SK-N-SH (cell line): ENCODE measurements at regions not wholly inside any gene's neighbourhood (a gene's known extent, or its start where the extent isn't known, plus 50 kb on each side); places are given as distances from the start of the nearest gene placed in this dataset.

Source experiments
- CTCF ChIA-PET: fragments of 300-600, 350-600 bp; formaldehyde crosslinking; extraction: SDS; loops from one replicate; lab custom pipeline; 2021; lab: Yijun Ruan, JAX
- POLR2A ChIA-PET: fragments of 350-600 bp; sonication (Branson Sonifier 250); formaldehyde crosslinking; extraction: SDS; loops from one replicate; lab custom pipeline; 2020; ENCODE audit warnings: antibody characterized with exemption, inconsistent platforms; lab: Yijun Ruan, JAX
- DNase-seq: peaks from one replicate; pipeline ENCODE4 v3.0.0; 2012
- H2AFZ ChIP-seq: fragments of 200-600 bp; sonication (generic); 2 replicates; pipeline ENCODE4 v1.8.1; 2016; ENCODE audit warnings: antibody characterized with exemption, mild to moderate bottlenecking, low read depth
- H3F3A ChIP-seq: fragments of 200-600 bp; sonication (generic); replicated peaks from 2 replicates; pipeline ENCODE3; 2016; ENCODE audit warnings: antibody characterized with exemption, mild to moderate bottlenecking; ENCODE audit not compliant: insufficient read depth
- H3K27ac ChIP-seq, 2 experiments: fragments of 200-500 bp in 1 of 2; fragments of 200-600 bp in 1 of 2; sonication (Bioruptor generic) in 1 of 2; sonication (generic), shearing (Covaris generic) in 1 of 2; 2 replicates each; pipeline versions ENCODE4 v1.5.1 to v1.6.1; 2014 to 2016; ENCODE audit warnings: low read depth in 2 of 2, inconsistent platforms in 1 of 2, low read length in 1 of 2, mild to moderate bottlenecking in 1 of 2, mixed read lengths in 1 of 2
- H3K27me3 ChIP-seq: fragments of 200-600 bp; sonication (generic), shearing (Covaris generic); 2 replicates; pipeline ENCODE4 v1.6.1; 2016; ENCODE audit warnings: mixed run types; ENCODE audit not compliant: insufficient read depth
- H3K36me3 ChIP-seq, 2 experiments: fragments of 200-500 bp in 1 of 2; fragments of 200-600 bp in 1 of 2; sonication (Bioruptor generic) in 1 of 2; sonication (generic) in 1 of 2; replicated peaks in 1 of 2; 2 replicates each; pipeline versions ENCODE3 to v1.5.1; 2014 to 2016; ENCODE audit warnings: low read length in 1 of 2, mild to moderate bottlenecking in 1 of 2; ENCODE audit not compliant: insufficient read depth in 2 of 2, control insufficient read depth in 1 of 2
- H3K4me1 ChIP-seq, 2 experiments: fragments of 200-500 bp in 1 of 2; fragments of 200-600 bp in 1 of 2; sonication (Bioruptor generic) in 1 of 2; sonication (generic), shearing (Covaris generic) in 1 of 2; 2 replicates each; pipeline versions ENCODE4 v1.5.1 to v1.6.1; 2014 to 2016; ENCODE audit warnings: low read depth in 1 of 2, low read length in 1 of 2, mixed run types in 1 of 2; ENCODE audit not compliant: insufficient read depth in 2 of 2, control insufficient read depth in 1 of 2
- H3K4me2 ChIP-seq: fragments of 200-600 bp; sonication (generic), shearing (Covaris generic); 2 replicates; pipeline ENCODE4 v1.6.1; 2017; ENCODE audit warnings: mixed run types
- H3K4me3 ChIP-seq, 2 experiments: fragments of 200-500 bp in 1 of 2; fragments of 200-600 bp in 1 of 2; sonication (Bioruptor generic) in 1 of 2; sonication (generic), shearing (Covaris generic) in 1 of 2; 2 replicates each; pipeline versions ENCODE4 v1.5.1 to v1.8.1; 2014 to 2016; ENCODE audit warnings: low read depth in 2 of 2, inconsistent platforms in 1 of 2, low read length in 1 of 2, mild to moderate bottlenecking in 1 of 2, mixed read lengths in 1 of 2, moderate library complexity in 1 of 2
- H3K79me2 ChIP-seq: fragments of 200-600 bp; sonication (generic); 2 replicates; pipeline ENCODE4 v1.8.1; 2017; ENCODE audit warnings: mild to moderate bottlenecking; ENCODE audit not compliant: insufficient read depth
- H3K9ac ChIP-seq: fragments of 200-600 bp; sonication (generic); 2 replicates; pipeline ENCODE4 v1.6.1; 2017; ENCODE audit warnings: mixed run types
- H3K9me2 ChIP-seq: fragments of 200-600 bp; sonication (generic); 2 replicates; pipeline ENCODE4 v1.6.1; 2017; ENCODE audit warnings: mixed run types
- H3K9me3 ChIP-seq: fragments of 200-600 bp; sonication (generic); 2 replicates; pipeline ENCODE4 v1.6.1; 2017; ENCODE audit warnings: mixed run types, mild to moderate bottlenecking, moderate library complexity
- H4K20me1 ChIP-seq: fragments of 200-600 bp; sonication (generic); 2 replicates; pipeline ENCODE4 v1.6.1; 2017; ENCODE audit warnings: mild to moderate bottlenecking, mixed run types; ENCODE audit not compliant: insufficient read depth
- CHD2 ChIP-seq: fragments of 150-350 bp; IDR thresholded peaks from 2 replicates; pipeline ENCODE4 v1.6.1; 2018; ENCODE audit warnings: low read length; ENCODE audit not compliant: partially characterized antibody
- EZH2phosphoT487 ChIP-seq: fragments of 200-600 bp; sonication (generic); IDR thresholded peaks from 2 replicates; pipeline ENCODE4 v1.6.1; 2017; ENCODE audit warnings: low read depth, mixed run types, mild to moderate bottlenecking, antibody characterized with exemption, moderate library complexity, borderline replicate concordance
- IRF3 ChIP-seq: fragments of 150-350 bp; IDR thresholded peaks from 2 replicates; pipeline ENCODE4 v1.6.1; 2016; ENCODE audit warnings: mild to moderate bottlenecking, low read depth, low read length
- JUND ChIP-seq: IDR thresholded peaks from 2 replicates; pipeline ENCODE4 v1.4.0; 2012
- MXI1 ChIP-seq: IDR thresholded peaks from 2 replicates; pipeline ENCODE4 v1.6.1; 2012; ENCODE audit warnings: mild to moderate bottlenecking, low read depth, low read length, improper control_type of control experiment
- POLR2AphosphoS5 ChIP-seq: IDR thresholded peaks from 2 replicates; pipeline ENCODE4 v1.6.1; 2012; ENCODE audit warnings: low read depth, low read length
- RAD21 ChIP-seq: IDR thresholded peaks from 2 replicates; pipeline ENCODE4 v1.6.1; 2012; ENCODE audit warnings: mild to moderate bottlenecking, low read length
- RCOR1 ChIP-seq: fragments of 150-350 bp; IDR thresholded peaks from 2 replicates; pipeline ENCODE4 v1.6.1; 2017; ENCODE audit warnings: antibody characterized with exemption, low read length
- SMC3 ChIP-seq: IDR thresholded peaks from 2 replicates; pipeline ENCODE4 v1.6.1; 2012; ENCODE audit warnings: low read depth, low read length, improper control_type of control experiment
- TCF12 ChIP-seq: IDR thresholded peaks from 2 replicates; pipeline ENCODE4 v1.4.0; 2012
- TEAD4 ChIP-seq: IDR thresholded peaks from 2 replicates; pipeline ENCODE4 v1.4.0; 2012; ENCODE audit warnings: mild to moderate bottlenecking, borderline replicate concordance; ENCODE audit not compliant: insufficient read depth
- USF2 ChIP-seq: fragments of 150-350 bp; IDR thresholded peaks from 2 replicates; pipeline ENCODE4 v1.6.1; 2017; ENCODE audit warnings: antibody characterized with exemption, low read length, low read depth, borderline replicate concordance
- WGBS: methylation state at CpG from one replicate; pipeline ENCODE4 v1.1.6; 2017; ENCODE audit warnings: low lambda C conversion rate; 5-methylcytosine and 5-hydroxymethylcytosine counted together

GRCh38 chr6:139486476-139486799, 112.0 kb upstream of the CITED2 start:
- no peak for TF ChIP-seq IRF3
- H3K4me1 ChIP-seq, result no peaks in the 10 kb centered on the region
- CTCF ChIA-PET, result interaction anchor here (1.3 kb wide), 1 partner anchor 12 kb away, joined by 3 read pairs; no protein-coding TSS in a partner anchor
- no peak overlapping the region for H3K9ac ChIP-seq
- no peak overlapping the region for H3K27ac ChIP-seq
- no peaks in the 10 kb centered on the region for H3K36me3 ChIP-seq
- no peaks in the 10 kb centered on the region for H3K9me3 ChIP-seq
- no peaks in the 10 kb centered on the region for H3K27me3 ChIP-seq
- POLR2A ChIA-PET, result no interaction called here
- H3K4me2 ChIP-seq, result no peak overlapping the region
- no peaks in the 10 kb centered on the region for H4K20me1 ChIP-seq
- no peak overlapping the region for H2AFZ ChIP-seq
- no peaks in the 10 kb centered on the region for H3K79me2 ChIP-seq
- H3K9me2 ChIP-seq, result no peaks in the 10 kb centered on the region
- H3F3A ChIP-seq, result no peaks in the 10 kb centered on the region
- no peak for DNase-seq
- H3K4me3 ChIP-seq, result no peak overlapping the region

GRCh38 chr6:139485742-139486475, 111.5 kb upstream of the CITED2 start:
- no peaks in the 10 kb centered on the region for H3K36me3 ChIP-seq
- no peaks in the 10 kb centered on the region for H3K79me2 ChIP-seq
- no peak overlapping the region for H3K4me3 ChIP-seq
- 59% methylated on average over 5 of the region's 5 CpGs for WGBS
- no peak for TF ChIP-seq MXI1
- no peak for TF ChIP-seq POLR2AphosphoS5
- TF ChIP-seq EZH2phosphoT487, result no peak
- no peak for TF ChIP-seq RAD21
- no peak for TF ChIP-seq RCOR1
- no peak for TF ChIP-seq TEAD4
- no peak for TF ChIP-seq TCF12
- no peak for TF ChIP-seq JUND
- TF ChIP-seq USF2, result no peak
- TF ChIP-seq SMC3, result no peak
- no peak for TF ChIP-seq CHD2
- H3K27me3 ChIP-seq, result no peaks in the 10 kb centered on the region
- ChIA-PET CTCF (no interaction called here), POLR2A (no interaction called here)
- H3K9me3 ChIP-seq, result no peaks in the 10 kb centered on the region
- H3K9me2 ChIP-seq, result no peaks in the 10 kb centered on the region
- H3K4me1 ChIP-seq, result no peaks in the 10 kb centered on the region
- no peak for DNase-seq
- no peaks in the 10 kb centered on the region for H4K20me1 ChIP-seq
- no peak overlapping the region for H2AFZ ChIP-seq
- no peak overlapping the region for H3K27ac ChIP-seq
- no peak overlapping the region for H3K9ac ChIP-seq
- no peaks in the 10 kb centered on the region for H3F3A ChIP-seq
- H3K4me2 ChIP-seq, result no peak overlapping the region
